NCI-H1105 (cell line): ENCODE measurements at regions not wholly inside any gene's neighbourhood (a gene's known extent, or its start where the extent isn't known, plus 50 kb on each side); places are given as distances from the start of the nearest gene placed in this dataset.

ENCODE experiments used
- DNase-seq: peaks from one replicate; lab custom pipeline; 2025; lab: John Stamatoyannopoulos, UW

- DNase-seq = no peak
Measured at GRCh38 chr5:4386152-4386551, 754.0 kb upstream of the ADAMTS16 start.

- DNase-seq = no peak
Measured at GRCh38 chr5:4387290-4387689, 752.8 kb upstream of the ADAMTS16 start.

DNA sequence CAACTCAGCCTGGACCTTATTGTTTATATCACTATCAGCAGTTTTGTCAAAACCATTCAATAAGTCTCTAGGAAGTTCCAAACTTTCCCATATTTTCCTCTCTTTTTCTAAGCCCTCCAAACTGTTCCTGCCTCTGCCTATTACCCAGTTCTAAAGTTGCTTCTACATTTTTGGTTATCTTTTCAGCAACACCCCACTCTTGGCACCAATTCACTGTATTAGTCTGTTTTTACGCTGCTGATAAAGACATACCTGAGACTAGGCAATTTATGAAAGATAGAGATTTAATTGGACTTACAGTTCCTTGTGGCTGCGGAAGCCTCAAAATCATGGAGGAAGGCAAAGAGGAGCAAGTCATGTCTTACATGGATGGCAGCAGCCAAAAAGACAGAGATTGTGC is 744.4 kb upstream of the ADAMTS16 start:
- DNase-seq = no peak

GRCh38 chr5:4405614-4406219 is 734.4 kb upstream of the ADAMTS16 start:
- no peak for DNase-seq

DNA sequence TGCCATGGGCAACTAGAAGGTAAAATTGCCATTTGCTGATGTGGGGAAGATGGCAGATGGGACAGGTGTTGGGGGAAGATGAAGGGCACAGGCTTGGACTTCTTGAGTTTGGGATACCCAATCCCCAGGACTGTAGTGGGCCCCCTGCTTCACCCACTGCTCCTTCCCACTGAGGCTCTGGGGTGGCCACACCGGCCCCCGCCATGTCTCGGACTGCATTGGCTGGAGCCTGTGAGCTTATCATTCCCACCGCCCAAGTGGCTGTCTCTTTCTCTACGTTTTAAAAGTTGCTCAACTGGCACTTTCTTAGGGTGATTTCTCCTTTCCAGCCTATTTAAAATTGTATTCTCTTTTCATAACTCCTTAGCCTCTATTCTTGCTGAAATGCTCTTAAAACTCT is 730.0 kb upstream of the ADAMTS16 start:
- no peak for DNase-seq

- no peak for DNase-seq
Measured at GRCh38 chr5:4411664-4412063, 728.5 kb upstream of the ADAMTS16 start.

GRCh38 chr5:4413996-4414395 is 726.1 kb upstream of the ADAMTS16 start:
- no peak for DNase-seq

DNA sequence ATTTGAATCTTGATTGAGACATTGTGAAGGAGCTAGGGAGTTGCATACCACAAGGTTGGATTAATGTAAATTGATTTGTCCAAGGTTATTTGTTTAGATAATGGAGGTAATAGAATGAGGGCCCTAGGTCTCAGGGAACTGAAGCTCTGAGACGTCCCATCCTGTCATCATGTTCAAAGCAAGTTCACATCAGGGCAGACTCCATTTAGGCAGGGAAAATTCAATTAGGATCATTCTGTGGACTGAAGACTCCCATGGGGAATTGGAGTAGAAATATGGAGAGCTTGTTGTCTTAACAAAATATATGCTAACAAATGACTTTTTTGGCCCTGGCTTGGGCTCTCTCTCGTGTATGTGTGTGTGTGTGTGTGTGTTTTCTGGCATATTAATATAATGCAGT is 722.0 kb upstream of the ADAMTS16 start:
- DNase-seq = no peak

DNA sequence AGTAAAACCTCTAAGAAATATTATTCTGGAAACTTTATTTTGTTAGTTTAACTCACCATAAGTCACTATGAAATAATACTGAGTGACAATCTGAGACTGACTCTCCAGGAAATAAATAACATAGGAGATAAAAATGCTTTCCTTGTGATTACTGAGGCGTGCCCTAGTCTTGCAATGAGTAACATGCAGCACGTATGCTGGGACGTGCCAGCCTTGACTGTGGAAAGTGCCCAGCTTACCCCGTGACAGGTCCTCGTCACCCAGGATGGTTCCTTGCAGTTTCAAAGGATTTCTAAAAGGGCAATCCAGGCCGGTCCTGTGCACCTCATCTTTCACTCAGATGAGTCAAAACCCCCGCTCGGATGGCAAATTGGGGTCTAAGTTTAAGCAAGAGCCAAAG is 720.8 kb upstream of the ADAMTS16 start:
- no peak for DNase-seq

DNA sequence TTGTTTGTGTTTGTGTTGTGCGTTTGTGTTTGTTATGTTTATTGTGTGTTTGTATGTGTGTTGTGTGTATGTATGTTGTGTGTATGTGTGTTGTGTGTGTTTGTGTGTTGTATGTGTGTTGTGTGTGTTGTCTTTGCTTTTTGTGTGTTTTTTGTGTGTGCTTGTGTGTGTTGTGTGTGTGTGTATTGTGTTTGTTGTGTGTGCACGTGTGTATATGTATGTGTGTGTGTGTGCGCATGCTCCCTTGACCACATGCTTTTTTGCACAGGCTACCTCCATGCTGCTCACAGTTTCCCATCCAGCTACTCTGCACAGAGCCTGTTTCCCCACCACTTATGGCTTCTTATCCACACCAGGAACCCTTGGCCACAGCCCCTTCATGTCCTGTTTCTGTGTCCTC is 720.0 kb upstream of the ADAMTS16 start:
- DNase-seq = no peak

GRCh38 chr5:4420681-4421080 is 719.4 kb upstream of the ADAMTS16 start:
- no peak for DNase-seq

GRCh38 chr5:4422247-4422646 is 717.9 kb upstream of the ADAMTS16 start:
- DNase-seq = no peak

DNA sequence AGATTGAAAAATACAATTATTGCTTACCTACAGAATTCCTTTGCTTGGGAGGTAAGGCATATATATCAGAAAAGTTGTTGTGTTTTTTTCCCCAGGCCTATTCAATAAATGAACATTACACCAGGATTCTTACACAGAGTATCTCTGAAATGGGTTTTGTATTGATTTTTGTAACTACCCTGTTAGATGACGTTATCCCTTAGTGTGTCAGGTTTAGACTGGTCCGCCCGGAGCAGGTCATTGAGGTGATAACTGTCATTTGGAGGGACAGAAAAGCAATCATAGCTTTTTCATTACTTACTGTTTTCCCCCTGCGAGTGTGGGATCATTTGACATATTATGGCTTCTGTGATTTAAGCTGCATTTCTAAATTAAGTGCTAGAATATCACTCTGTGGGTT is 715.2 kb upstream of the ADAMTS16 start:
- DNase-seq = no peak

GRCh38 chr5:4440536-4440935 is 699.6 kb upstream of the ADAMTS16 start:
- DNase-seq = no peak

- DNase-seq = no peak
Measured at GRCh38 chr5:4442221-4442620, 697.9 kb upstream of the ADAMTS16 start.

- DNase-seq = no peak
Measured at GRCh38 chr5:4447657-4448056, 692.5 kb upstream of the ADAMTS16 start.

- no peak for DNase-seq
Measured at GRCh38 chr5:4453655-4454054, 686.5 kb upstream of the ADAMTS16 start.

GRCh38 chr5:4479426-4479825 is 660.7 kb upstream of the ADAMTS16 start:
- no peak for DNase-seq

- peak; percentile 64 for DNase-seq
Measured at GRCh38 chr5:4480528-4481349, 659.4 kb upstream of the ADAMTS16 start.

DNA sequence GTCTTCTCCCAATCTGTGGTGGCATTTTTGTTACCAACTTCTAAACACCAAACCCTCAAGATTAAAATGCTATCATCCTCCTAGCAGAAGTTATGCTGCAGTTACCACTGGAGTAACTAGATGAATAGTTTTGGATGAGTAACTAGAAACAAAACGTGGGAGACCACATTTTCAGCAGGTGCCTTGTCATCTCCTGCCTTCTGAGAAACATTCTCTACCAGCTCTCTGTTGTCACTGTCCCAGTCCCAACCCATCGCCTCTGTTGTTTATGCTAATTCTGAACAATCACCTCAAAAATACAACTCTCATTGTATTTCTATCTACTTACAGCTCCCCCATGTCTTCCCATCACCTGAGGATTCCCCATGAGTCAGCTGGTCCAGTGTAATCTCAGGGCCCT is 652.5 kb upstream of the ADAMTS16 start:
- DNase-seq = no peak

DNA sequence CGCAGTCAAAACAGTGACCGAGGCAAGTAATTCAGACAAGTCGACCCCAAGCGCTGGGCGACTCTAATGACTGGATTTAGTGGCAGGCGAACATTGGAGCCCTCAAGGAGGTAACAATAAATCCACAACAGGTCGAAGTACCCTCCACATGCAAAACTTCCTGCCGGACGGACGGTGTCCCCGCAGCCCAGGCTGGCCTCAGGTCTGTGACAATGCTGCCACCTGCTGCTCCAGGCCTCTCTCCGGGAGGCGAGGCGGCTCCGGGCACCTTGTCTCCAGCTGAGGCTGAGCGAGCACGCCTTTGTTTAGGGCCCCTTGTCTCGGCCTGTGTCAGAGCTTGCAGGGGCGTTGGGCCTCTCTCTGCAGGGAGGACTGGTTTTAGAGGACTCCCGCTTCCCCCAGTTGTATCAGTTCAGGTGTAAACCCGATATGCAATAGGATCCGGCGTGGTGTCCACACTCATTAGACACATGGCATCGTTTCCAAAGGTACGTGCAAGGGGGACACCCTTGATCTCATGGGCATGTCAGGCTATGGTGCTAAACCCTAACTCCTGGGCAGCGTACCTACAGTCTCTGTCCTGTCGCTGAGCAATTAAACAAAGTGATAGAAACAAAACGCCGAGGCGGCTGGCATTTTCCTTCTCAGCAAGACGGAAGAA is 628.0 kb upstream of the ADAMTS16 start:
- DNase-seq = no peak

DNA sequence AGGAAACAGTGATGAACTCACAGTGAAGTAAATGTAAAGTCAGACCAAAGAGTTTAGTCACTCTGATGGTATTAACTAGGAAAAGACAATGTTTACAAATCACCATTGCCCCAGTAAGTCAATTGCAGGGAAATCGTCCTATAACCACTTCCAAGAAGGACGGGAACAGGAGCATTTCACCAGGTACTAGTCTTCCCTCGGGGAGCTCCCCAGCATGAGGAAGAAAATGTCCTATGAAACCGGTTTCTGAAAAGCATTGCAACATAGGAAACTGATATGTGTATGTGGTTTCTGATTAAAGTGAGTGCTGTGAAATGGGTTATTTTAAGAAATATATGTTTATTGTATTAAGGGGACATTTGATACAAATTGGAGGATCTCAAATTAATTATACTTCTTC is 626.7 kb upstream of the ADAMTS16 start:
- DNase-seq = no peak

DNA sequence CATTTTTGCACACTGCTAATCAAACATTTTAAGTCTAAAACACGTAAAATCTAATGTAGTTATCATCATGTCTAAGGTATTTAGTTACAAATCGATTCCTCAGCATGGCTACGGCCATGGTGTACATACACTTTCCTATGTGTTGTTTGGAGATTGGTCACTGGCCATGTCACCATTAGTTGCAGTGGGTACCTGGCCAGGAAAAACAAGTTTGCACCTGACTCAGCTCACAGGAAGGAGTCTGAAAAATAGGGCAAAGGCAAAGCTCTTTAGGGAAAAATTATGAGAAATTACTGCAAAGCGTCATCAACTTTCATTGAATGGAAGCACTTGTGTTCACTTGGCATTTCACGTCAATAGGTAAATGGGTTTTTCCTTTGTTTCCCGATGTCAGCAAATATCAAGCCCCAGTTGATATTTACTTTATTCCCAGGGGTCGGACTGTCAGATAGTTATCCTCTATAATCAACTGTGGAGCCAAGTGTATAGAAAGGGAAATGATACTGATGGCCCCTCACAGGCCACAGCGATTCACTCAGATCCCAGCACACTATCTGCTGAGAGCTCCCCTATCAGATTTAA is 626.0 kb upstream of the ADAMTS16 start:
- peak; percentile 73 for DNase-seq
